NCI-H510A (cell line): ENCODE measurements at regions not wholly inside any gene's neighbourhood (a gene's known extent, or its start where the extent isn't known, plus 50 kb on each side); places are given as distances from the start of the nearest gene placed in this dataset.
"Not testable (repeated sequence)": the region's sequence is repeated elsewhere in the genome, so short reads cannot be mapped to it uniquely, and the experiment has no call there.

Source experiments
- DNase-seq: peaks from one replicate; lab custom pipeline; 2025; lab: John Stamatoyannopoulos, UW

DNA sequence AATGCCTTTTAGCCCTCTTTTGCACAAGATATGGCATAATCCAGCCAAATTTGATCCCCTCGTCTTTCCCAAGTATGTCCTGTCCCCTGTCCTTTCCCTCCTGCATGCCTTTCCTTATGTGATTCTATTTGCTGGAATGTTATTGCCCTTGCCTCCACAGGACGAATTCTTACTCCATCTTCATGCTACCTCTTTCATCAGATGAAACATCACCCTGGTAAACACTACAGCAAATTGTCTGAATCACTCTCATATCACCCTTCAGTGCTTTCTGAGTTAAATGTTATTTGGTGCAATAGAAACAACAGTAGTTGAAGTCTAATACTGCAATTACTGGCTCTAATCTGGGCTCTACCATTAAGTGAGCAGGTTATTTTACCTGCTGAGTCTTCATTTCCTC is 52.2 kb upstream of the FAT1 start:
- no peak for DNase-seq

- DNase-seq: no peak
Observed at GRCh38 chr4:186778134-186778533, 54.5 kb upstream of the FAT1 start.

DNA sequence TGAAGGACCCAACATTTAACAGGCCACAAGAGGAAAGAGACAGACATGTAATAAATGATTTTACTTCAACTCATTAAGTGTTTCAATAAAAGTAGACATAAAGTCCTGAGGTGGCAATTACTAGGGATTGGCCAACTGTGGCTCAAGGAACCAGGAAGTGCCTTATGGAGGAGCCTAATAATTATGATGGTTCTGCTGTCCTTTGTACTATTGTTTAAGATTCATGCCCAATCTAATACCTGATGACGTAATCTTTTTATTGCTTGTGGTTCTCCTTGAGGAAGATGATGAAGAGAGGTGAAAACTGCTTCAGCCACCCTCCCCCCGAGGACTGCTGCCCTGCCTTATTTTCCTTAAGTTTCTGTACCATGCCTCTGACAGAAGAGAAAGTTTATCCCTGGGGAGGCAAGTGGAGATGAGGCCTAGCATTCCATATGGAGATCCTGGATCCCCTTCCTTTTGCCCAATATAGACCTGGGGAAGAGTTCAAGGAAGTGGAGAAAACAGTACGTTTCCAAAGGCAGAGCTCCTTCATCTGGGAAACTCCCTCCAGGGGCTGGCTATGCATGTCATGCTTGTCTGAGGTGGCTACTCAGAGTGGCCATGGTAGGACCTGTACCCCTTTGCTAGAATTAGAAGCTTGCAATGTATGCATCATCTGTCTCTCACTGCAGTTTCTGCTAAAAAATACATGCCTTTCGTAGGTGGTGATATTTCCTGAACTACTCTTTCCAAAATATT is 56.8 kb upstream of the FAT1 start:
- no peak for DNase-seq

DNA sequence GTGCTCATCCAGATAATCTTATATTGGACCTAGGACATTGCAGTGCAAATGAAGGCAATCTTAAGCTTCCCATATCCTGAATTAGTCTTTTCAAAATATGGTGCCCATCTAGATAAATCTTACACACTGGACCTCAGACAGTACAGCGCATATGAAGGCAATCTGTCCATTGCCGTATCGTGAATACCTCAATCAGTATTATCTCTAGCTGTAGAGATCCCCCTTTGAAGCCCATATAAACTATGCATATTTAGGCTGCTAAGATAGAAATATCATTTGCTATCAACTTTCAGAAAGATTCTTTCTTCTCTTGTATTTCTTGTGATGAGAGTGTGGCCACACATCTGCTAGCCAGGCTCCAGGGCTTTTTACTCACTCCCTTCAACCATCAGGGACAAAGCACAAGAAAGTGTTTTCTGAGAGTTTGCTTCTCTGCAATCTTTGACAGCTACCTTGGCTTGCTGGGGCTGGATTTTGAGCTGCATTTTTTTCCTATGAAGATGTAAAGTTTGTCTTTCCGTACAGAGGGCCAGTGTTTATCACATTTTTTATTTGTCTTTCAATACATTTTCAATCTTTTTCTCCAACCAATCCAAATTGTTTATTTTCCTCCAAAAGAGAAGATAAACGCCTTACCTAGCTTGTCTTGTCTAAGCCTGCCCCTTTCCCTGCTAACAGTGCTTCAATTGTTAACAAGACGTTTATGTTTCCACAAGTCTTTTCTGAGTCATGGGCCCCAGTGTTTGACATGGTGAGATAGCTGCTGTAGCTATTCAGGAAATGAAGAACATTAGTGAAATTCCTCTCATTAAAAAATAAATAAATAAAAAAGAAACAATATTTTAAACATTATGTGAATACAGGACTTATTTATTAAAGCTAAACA is 57.6 kb upstream of the FAT1 start:
- no peak for DNase-seq

DNA sequence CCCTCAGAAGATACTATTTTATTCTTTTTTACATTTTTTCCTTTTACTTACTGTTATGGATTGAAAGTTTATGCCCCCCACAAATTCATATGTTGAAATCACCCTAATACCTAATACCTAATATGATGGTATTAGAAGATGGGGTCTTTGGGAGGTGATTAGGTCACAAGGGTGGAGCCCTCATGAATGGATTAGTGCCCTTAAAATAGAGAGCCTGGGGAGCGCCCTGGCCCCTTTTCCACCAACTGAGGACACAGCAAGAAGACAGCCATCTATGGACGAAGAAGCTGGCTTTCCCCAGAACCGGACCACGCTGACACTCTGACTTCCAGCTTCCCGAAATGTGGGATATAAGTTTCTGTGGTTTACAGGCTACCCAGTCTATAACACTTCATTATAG is 58.6 kb upstream of the FAT1 start:
- no peak for DNase-seq

GRCh38 chr4:186787536-186787935 is 63.9 kb upstream of the FAT1 start:
- DNase-seq: no peak

GRCh38 chr4:186789651-186790050 is 66.0 kb upstream of the FAT1 start:
- no peak for DNase-seq

- DNase-seq: no peak
Observed at GRCh38 chr4:186790630-186791029, 67.0 kb upstream of the FAT1 start.

GRCh38 chr4:186792728-186793366 is 69.2 kb upstream of the FAT1 start:
- no peak for DNase-seq

DNA sequence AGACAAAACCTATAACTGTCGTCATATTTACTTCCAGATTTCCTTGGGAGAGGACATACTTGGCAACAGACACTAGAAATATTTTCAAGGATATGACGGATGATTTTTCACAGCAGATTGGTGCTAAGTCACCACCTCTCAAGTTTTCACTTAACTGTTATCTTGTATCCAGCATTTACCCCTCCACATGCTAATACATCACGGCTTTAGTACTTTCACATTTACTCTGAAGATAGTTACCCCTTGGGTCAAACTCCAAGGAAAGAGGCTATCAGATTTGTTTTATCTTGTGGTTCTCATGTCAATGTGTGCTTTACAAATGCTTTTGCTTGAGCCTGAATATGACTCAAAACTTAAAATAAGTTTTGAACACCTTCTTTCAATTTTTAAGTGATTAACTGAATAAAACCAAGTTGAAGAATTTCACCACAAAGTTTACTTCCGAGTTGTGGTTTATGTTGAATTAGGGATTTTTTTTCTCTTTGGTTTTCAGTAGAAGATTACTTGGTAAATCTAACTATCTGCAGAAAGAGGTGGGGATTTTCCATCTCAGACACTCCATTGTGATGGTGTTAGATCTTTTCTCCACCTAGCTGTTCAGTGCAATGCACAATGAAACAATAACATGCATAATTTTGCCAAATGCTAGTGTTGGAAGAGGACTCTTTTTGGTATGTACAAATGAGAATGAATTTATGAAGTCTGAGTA is 75.4 kb upstream of the FAT1 start:
- DNase-seq: no peak

DNA sequence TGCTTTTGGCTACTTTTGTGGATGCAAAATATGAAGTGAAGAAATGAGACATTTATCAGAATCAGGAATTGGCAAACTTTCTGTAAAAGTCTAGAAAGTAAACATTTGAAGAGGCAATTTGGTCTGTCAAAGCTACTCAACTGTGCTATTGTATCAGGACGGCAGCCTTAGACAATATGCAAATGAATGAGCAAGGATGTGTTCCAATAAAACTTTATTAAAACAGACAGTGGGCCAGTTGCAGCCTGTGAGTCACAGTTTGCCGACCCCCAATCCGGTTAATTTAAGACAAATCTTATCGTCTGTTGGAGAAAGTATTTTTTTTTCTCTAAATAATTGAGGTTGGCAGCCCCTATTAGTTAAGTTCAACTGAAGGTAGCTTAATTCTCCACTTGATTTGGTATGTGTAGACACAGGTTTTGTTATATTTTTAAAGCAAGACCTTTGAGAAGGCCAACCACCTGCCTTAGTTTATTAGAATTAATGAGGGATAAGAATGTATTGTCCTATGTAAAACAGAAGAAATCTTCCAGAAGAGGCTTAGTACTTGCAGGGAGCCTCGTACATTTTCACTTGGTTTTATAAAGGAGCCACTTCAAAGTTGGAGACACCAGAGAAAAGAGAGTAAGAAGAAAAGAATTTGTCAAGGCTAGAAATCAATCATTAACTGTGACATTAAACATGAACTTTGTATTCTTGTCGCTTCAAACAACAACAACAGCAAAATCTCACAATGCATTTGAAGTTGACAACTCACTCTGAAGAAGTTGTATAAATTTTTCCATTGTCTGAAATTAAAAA is 81.6 kb upstream of the FAT1 start:
- no peak for DNase-seq

DNA sequence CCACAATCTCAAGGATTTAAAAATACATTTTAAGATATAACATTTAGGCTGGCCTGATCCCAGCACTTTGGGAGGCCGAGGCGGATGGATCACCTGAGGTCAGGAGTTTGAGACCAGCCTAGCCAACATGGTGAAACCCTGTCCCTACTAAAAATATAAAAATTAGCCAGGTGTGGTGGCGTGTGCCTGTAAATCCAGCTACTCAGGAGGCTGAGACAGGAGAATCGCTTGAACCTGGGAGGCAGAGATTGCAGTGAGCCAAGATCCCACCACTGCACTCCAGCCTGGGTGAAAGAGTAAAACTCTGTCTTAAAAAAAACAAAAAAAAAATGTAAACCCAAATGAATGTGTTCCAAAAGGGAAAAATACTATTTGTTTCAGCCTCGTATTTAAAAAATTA is 82.3 kb upstream of the FAT1 start:
- not testable (repeated sequence) for DNase-seq

- no peak for DNase-seq
Observed at GRCh38 chr4:186806679-186807421, 83.2 kb upstream of the FAT1 start.

GRCh38 chr4:186807808-186808629 is 84.4 kb upstream of the FAT1 start:
- no peak for DNase-seq

- DNase-seq: no peak
Observed at GRCh38 chr4:186808630-186809018, 85.0 kb upstream of the FAT1 start.

- no peak for DNase-seq
Observed at GRCh38 chr4:186809070-186809469, 85.4 kb upstream of the FAT1 start.

DNA sequence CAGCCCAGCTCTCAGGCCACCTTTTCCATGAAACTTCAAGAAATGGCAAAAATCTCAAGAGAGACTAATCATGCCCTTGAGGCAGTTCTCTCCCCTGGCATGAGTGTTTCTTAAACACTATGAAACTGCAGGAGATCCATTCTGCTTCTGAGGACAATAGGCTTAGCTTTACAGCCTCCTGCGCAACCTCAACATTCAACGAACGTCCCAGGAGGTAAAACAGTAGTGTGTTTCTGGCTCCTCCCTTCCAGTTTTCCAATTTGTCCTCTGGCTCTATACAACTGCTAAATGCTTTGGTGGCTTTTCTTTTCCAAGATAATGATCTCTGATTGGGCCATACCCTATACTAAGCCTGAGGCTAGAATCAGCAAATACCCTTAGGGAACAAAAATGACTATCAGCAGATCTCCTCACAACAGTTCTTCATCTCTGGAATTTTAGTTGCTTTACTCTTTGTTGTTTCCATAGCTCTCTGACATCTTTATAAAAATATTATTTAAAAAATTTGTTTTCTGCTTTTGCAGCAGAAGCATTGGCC is 87.0 kb upstream of the FAT1 start:
- no peak for DNase-seq

DNA sequence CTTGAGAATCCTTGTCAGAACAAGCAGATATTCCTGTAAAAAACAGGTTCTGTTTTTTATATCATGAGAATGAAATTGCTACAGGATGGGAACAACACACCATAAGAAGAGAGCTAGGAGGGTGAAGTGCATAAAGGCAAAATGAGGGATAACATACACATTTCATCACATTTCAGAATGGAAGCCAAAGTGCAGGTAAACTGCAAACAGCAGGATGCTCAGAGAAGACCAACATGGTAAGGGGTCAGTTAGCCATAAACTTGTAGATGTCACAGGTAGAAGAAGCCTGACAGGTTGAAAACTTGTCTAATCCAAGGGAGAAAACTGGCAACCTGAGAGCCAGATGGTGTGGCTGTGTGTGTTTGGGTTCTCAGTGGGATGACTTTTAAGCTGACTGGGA is 88.9 kb upstream of the FAT1 start:
- no peak for DNase-seq

- DNase-seq: no peak
Observed at GRCh38 chr4:186813377-186814068, 89.9 kb upstream of the FAT1 start.
